Testis (tissue), 2 donors: ENCODE measurements at regions not wholly inside any gene's neighbourhood (a gene's known extent, or its start where the extent isn't known, plus 50 kb on each side); places are given as distances from the start of the nearest gene placed in this dataset.

Experiments used
- CTCF ChIP-seq, 3 experiments: fragments of 450-650 bp in 2 of 3; fragments of 200-600 bp in 1 of 3; sonication (generic) in 1 of 3; IDR thresholded peaks; one replicate each; pipeline ENCODE4 v1.5.1; 2016 to 2019; ENCODE audit warnings: antibody characterized with exemption in 3 of 3, mild to moderate bottlenecking in 2 of 3, moderate library complexity in 1 of 3
- POLR2A ChIP-seq: fragments of 450-650 bp; IDR thresholded peaks from one replicate; pipeline ENCODE4 v1.6.1; 2017; ENCODE audit warnings: antibody characterized with exemption, mild to moderate bottlenecking, moderate library complexity

DNA sequence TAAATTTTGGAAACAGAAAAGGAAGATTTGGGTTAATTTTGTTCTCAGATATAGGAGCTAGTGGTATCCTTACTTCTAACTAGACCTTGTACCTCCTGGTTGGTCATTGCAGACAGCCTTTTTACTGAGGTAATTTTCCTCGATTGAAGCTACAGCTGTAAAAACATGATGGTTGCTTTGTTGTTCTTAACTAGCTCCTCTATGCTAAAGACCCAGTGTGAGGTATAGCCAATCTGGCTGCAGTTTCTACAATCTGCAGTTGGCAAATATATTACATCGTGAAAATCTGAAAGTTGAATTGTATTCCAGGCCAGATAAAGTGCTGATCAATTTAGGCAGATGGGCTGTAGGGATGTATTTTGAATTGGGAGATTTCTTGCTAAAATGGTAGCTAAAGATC lies 116.5 kb downstream of the AASDHPPT start:
- TF ChIP-seq POLR2A (no peak), CTCF (IDR thresholded peaks at IDR 0.05) (no peak)
